H1 (cell line): ENCODE measurements at regions not wholly inside any gene's neighbourhood (a gene's known extent, or its start where the extent isn't known, plus 50 kb on each side); places are given as distances from the start of the nearest gene placed in this dataset.

ENCODE experiments used
- CTCF ChIA-PET: fragments of 300-600 bp; sonication (Branson Sonifier 250); formaldehyde crosslinking; loops from one replicate; lab custom pipeline; 2021; ENCODE audit not compliant: partially characterized antibody; lab: Charles Lee
- POLR2A ChIA-PET: fragments of 300-600 bp; sonication (Branson Sonifier 250); formaldehyde crosslinking; loops from one replicate; lab custom pipeline; 2021; ENCODE audit warnings: inconsistent platforms; ENCODE audit not compliant: partially characterized antibody; lab: Charles Lee
- DNase-seq, 2 experiments: peaks; one replicate each; pipeline versions ENCODE4 v3.0.0 to v3.0.0-alpha.2; 2010 to 2022; ENCODE audit warnings: low spot score in 2 of 2, low read depth in 1 of 2, mixed read lengths in 1 of 2
- FAIRE-seq: peaks from 2 replicates; lab custom pipeline; 2011; peaks lifted over from hg19 to GRCh38; lab: Jason Lieb, UNC
- H2AFZ ChIP-seq: 2 replicates; pipeline ENCODE4 v1.8.1; 2012; ENCODE audit warnings: low read length, inconsistent platforms
- H2AK5ac ChIP-seq: 2 replicates; pipeline ENCODE4 v1.6.1; 2013; ENCODE audit warnings: low read depth, low read length
- H2BK120ac ChIP-seq: replicated peaks from 2 replicates; pipeline ENCODE3; 2013; ENCODE audit warnings: low read depth, low read length, inconsistent platforms
- H2BK12ac ChIP-seq: 2 replicates; pipeline ENCODE4 v1.6.1; 2013; ENCODE audit warnings: low read depth, low read length
- H2BK15ac ChIP-seq: 2 replicates; pipeline ENCODE4 v1.6.1; 2013; ENCODE audit warnings: low read length
- H2BK20ac ChIP-seq: 2 replicates; pipeline ENCODE4 v1.6.1; 2013; ENCODE audit warnings: low read length
- H2BK5ac ChIP-seq: 2 replicates; pipeline ENCODE4 v1.6.1; 2013; ENCODE audit warnings: low read depth, low read length
- H3K14ac ChIP-seq: 2 replicates; pipeline ENCODE4 v1.6.1; 2013; ENCODE audit warnings: inconsistent platforms; ENCODE audit not compliant: insufficient read length
- H3K18ac ChIP-seq: 2 replicates; pipeline ENCODE4 v1.6.1; 2013; ENCODE audit warnings: low read length; ENCODE audit errors: extremely low read depth
- H3K23ac ChIP-seq: 2 replicates; pipeline ENCODE4 v1.6.1; 2013; ENCODE audit warnings: inconsistent platforms; ENCODE audit not compliant: insufficient read length
- H3K23me2 ChIP-seq: 2 replicates; pipeline ENCODE4 v1.6.1; 2013; ENCODE audit warnings: low read depth, low read length
- H3K27ac ChIP-seq: 2 replicates; pipeline ENCODE4 v1.6.1; 2011; ENCODE audit warnings: low read depth, low read length, inconsistent platforms
- H3K27me3 ChIP-seq, 4 experiments: replicated peaks in 1 of 4; 1 replicate in 1 of 4; 2 replicates in 3 of 4; pipeline versions ENCODE4 v1.6.1 to v1.8.1; 2011 to 2013; ENCODE audit warnings: low read length in 3 of 4, mild to moderate bottlenecking in 3 of 4, inconsistent platforms in 2 of 4, mixed read lengths in 2 of 4, moderate library complexity in 1 of 4; ENCODE audit not compliant: control insufficient read depth in 3 of 4, insufficient read depth in 3 of 4; ENCODE audit errors: extremely low read depth in 1 of 4
- H3K36me3 ChIP-seq, 4 experiments: 2 replicates each; pipeline versions ENCODE4 v1.6.1 to v1.8.1; 2011 to 2013; ENCODE audit warnings: mild to moderate bottlenecking in 4 of 4, low read length in 3 of 4, moderate library complexity in 2 of 4, control low read depth in 1 of 4, inconsistent platforms in 1 of 4; ENCODE audit not compliant: insufficient read depth in 4 of 4, control insufficient read depth in 2 of 4
- H3K4ac ChIP-seq: replicated peaks from 2 replicates; pipeline ENCODE3; 2013; ENCODE audit warnings: low read length, low read depth, mixed read lengths, inconsistent platforms; ENCODE audit not compliant: insufficient read length
- H3K4me1 ChIP-seq, 4 experiments: replicated peaks in 1 of 4; 1 replicate in 1 of 4; 2 replicates in 3 of 4; pipeline versions ENCODE4 v1.6.1 to v1.8.1; 2011 to 2013; ENCODE audit warnings: low read length in 3 of 4, inconsistent platforms in 2 of 4, mixed read lengths in 1 of 4; ENCODE audit not compliant: insufficient read depth in 4 of 4, control insufficient read depth in 3 of 4
- H3K4me2 ChIP-seq, 2 experiments: 2 replicates each; pipeline versions ENCODE4 v1.6.1 to v1.8.1; 2011 to 2013; ENCODE audit warnings: low read depth in 2 of 2, low read length in 2 of 2, control low read depth in 1 of 2, inconsistent platforms in 1 of 2, mild to moderate bottlenecking in 1 of 2; ENCODE audit not compliant: insufficient read depth in 1 of 2
- H3K4me3 ChIP-seq, 4 experiments: fragments of 200-600, 300-600 bp in 1 of 4; sonication (generic), shearing (Covaris generic), sonication (Bioruptor Twin) in 1 of 4; 2 replicates each; pipeline versions ENCODE4 v1.5.1 to v1.8.1; 2011 to 2016; ENCODE audit warnings: low read length in 4 of 4, low read depth in 3 of 4, control low read depth in 2 of 4, inconsistent platforms in 2 of 4, mild to moderate bottlenecking in 2 of 4, mixed read lengths in 1 of 4, moderate library complexity in 1 of 4; ENCODE audit not compliant: insufficient read depth in 2 of 4; ENCODE audit errors: extremely low read depth in 1 of 4
- H3K56ac ChIP-seq: replicated peaks from 2 replicates; pipeline ENCODE3; 2013; ENCODE audit warnings: low read depth, mild to moderate bottlenecking, mixed read lengths, low read length, inconsistent platforms; ENCODE audit not compliant: insufficient read length
- H3K79me1 ChIP-seq: 2 replicates; pipeline ENCODE4 v1.6.1; 2013; ENCODE audit warnings: low read depth, low read length, control low read depth
- H3K79me2 ChIP-seq, 2 experiments: 2 replicates each; pipeline versions ENCODE4 v1.6.1 to v1.8.1; 2012 to 2013; ENCODE audit warnings: low read length in 2 of 2, mild to moderate bottlenecking in 2 of 2, inconsistent platforms in 1 of 2; ENCODE audit not compliant: insufficient read depth in 2 of 2, control insufficient read depth in 1 of 2
- H3K9ac ChIP-seq, 4 experiments: replicated peaks in 1 of 4; 1 replicate in 1 of 4; 2 replicates in 3 of 4; pipeline versions ENCODE4 v1.6.1 to v1.8.1; 2011 to 2013; ENCODE audit warnings: low read depth in 3 of 4, low read length in 3 of 4, control low read depth in 2 of 4, mild to moderate bottlenecking in 2 of 4, moderate library complexity in 2 of 4, inconsistent platforms in 1 of 4; ENCODE audit errors: extremely low read depth in 1 of 4
- H3K9me3 ChIP-seq, 2 experiments: 2 replicates each; pipeline versions ENCODE4 v1.6.1 to v1.8.1; 2012 to 2013; ENCODE audit warnings: mild to moderate bottlenecking in 2 of 2, moderate library complexity in 2 of 2, control low read depth in 1 of 2, inconsistent platforms in 1 of 2, low read depth in 1 of 2, low read length in 1 of 2, mixed read lengths in 1 of 2; ENCODE audit not compliant: insufficient read depth in 2 of 2
- H4K20me1 ChIP-seq, 2 experiments: replicated peaks in 1 of 2; 2 replicates each; pipeline versions ENCODE3 to v1.8.1; 2011 to 2013; ENCODE audit warnings: inconsistent platforms in 2 of 2, low read length in 2 of 2, mild to moderate bottlenecking in 1 of 2; ENCODE audit not compliant: insufficient read depth in 2 of 2, control insufficient read depth in 1 of 2
- H4K5ac ChIP-seq: 2 replicates; pipeline ENCODE4 v1.6.1; 2013; ENCODE audit warnings: low read length, low read depth, mixed read lengths, inconsistent platforms; ENCODE audit not compliant: insufficient read length
- H4K8ac ChIP-seq: 2 replicates; pipeline ENCODE4 v1.8.0; 2013; ENCODE audit warnings: mild to moderate bottlenecking, moderate library complexity, low read length, inconsistent platforms; ENCODE audit not compliant: insufficient read depth; ENCODE audit errors: extremely low read depth
- H4K91ac ChIP-seq: replicated peaks from 2 replicates; pipeline ENCODE3; 2013; ENCODE audit warnings: low read length, mixed read lengths, inconsistent platforms; ENCODE audit not compliant: insufficient read length
- CBX8 ChIP-seq: fragments of 300-800, 300-1000 bp; sonication (generic); IDR thresholded peaks from 2 replicates; pipeline ENCODE4 v1.7.1; 2016; ENCODE audit warnings: low read depth, low read length, borderline replicate concordance
- EZH2 ChIP-seq: fragments of 200-600 bp; sonication (generic); IDR thresholded peaks from 2 replicates; pipeline ENCODE4 v1.7.1; 2012; ENCODE audit warnings: low read depth, mild to moderate bottlenecking, moderate library complexity, low read length, inconsistent platforms; ENCODE audit not compliant: severe bottlenecking
- RAD21 ChIP-seq, 2 experiments: IDR thresholded peaks in 1 of 2; conservative IDR thresholded peaks in 1 of 2; 2 replicates each; pipeline ENCODE4 v1.6.1; 2011; ENCODE audit warnings: low read depth in 2 of 2, low read length in 2 of 2, improper control_type of control experiment in 1 of 2, inconsistent platforms in 1 of 2, mild to moderate bottlenecking in 1 of 2, moderate library complexity in 1 of 2
- SAP30 ChIP-seq: fragments of 300-600 bp; sonication (generic); IDR thresholded peaks from 2 replicates; pipeline ENCODE4 v1.7.1; 2012; ENCODE audit warnings: low read length, moderate library complexity, mild to moderate bottlenecking, inconsistent platforms; ENCODE audit not compliant: insufficient read depth, insufficient replicate concordance
- SRF ChIP-seq: IDR thresholded peaks from 2 replicates; pipeline ENCODE4 v1.6.1; 2011; ENCODE audit warnings: mild to moderate bottlenecking, low read depth, low read length, moderate library complexity
- TEAD4 ChIP-seq: IDR thresholded peaks from 2 replicates; pipeline ENCODE4 v1.6.1; 2012; ENCODE audit warnings: low read depth, low read length, inconsistent platforms, mixed read lengths
- YY1 ChIP-seq: IDR thresholded peaks from 2 replicates; pipeline ENCODE4 v1.6.1; 2011; ENCODE audit warnings: low read depth, mild to moderate bottlenecking, low read length
- WGBS, 2 experiments: shearing (Covaris generic) in 1 of 2; methylation state at CpG; one replicate each; pipeline versions ENCODE4 v1.1.6 to v1.1.7; 2013 to 2015; ENCODE audit warnings: low lambda C conversion rate in 2 of 2, mixed read lengths in 2 of 2, inconsistent platforms in 1 of 2, low coverage in 1 of 2, missing lambda C conversion rate in 1 of 2; ENCODE audit not compliant: insufficient replicate concordance in 2 of 2, insufficient coverage in 1 of 2, insufficient read length in 1 of 2; ENCODE audit errors: extremely low coverage in 1 of 2, missing lambda C conversion rate in 1 of 2; 5-methylcytosine and 5-hydroxymethylcytosine counted together
- TF ChIP-seq, protein P1 (sequence below), 3 experiments: IDR thresholded peaks; 1 replicate in 2 of 3; 2 replicates in 1 of 3; pipeline versions ENCODE4 v1.5.1 to v1.6.1; 2011; ENCODE audit warnings: low read length in 3 of 3, mild to moderate bottlenecking in 3 of 3, inconsistent platforms in 2 of 3, low read depth in 1 of 3, moderate library complexity in 1 of 3; ENCODE audit not compliant: insufficient read depth in 1 of 3; ENCODE audit errors: control extremely low read depth in 1 of 3
- TF ChIP-seq, protein P2 (sequence below): IDR thresholded peaks from 2 replicates; pipeline ENCODE4 v1.6.1; 2011; ENCODE audit warnings: low read depth, mild to moderate bottlenecking, low read length; ENCODE audit not compliant: insufficient read depth

DNA sequence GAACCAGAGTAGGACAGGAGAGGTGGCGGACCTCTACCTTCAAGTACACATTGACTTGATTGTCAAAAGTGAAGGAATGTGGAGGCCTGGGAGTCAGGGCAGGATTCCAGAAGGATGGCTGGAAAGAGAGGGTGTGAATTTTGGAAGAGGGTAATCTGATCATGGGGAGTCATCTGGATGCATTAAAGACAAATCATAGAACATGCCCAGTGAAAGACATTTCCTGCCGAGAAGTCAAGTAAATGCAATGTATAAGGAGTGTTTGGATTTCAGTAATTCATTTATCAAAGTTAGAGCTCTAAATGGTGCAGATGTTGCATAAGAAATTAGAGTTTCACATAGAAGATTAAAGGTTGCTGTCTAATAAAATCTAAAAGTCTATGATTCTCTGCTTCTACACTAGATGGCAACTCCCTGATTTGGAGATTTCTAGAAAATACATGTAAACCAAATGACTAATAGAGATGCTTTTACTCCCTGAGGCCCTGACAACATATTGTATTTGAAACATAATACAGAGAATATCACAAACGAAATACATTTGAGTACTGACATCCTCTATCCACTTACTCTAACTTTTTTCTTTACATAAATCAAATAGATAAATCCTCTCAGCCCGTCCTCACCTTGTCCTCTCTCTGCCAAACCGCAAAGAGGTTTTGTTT lies 91.3 kb downstream of the KCNA5 start:
- no peak overlapping the region for H2BK120ac ChIP-seq
- no peak overlapping the region for H2BK20ac ChIP-seq
- no peak overlapping the region for H3K18ac ChIP-seq
- 86 to 100% methylated on average over 1 to 5 of the region's 5 CpGs for WGBS, 2 experiments
- no peak overlapping the region for H3K27ac ChIP-seq
- H2BK12ac ChIP-seq, result no peak overlapping the region
- ChIA-PET CTCF (no interaction called here), POLR2A (interaction anchor here (0.6 to 1.4 kb wide), 2 partner anchors 241 to 244 kb away, joined by 3 read pairs; no protein-coding TSS in a partner anchor)
- no peaks in the 10 kb centered on the region for H3K79me2 ChIP-seq
- H3K4me2 ChIP-seq, result no peak overlapping the region
- no peak overlapping the region for H2BK5ac ChIP-seq
- peaks cover 0 to 5% (median 2%) of the 10 kb centered on the region in 4 experiments; a peak in 2 of 7 replicates for H3K4me1 ChIP-seq
- no peak overlapping the region for H4K5ac ChIP-seq
- no peak overlapping the region for H3K14ac ChIP-seq
- H4K91ac ChIP-seq, result no peak overlapping the region
- H2AFZ ChIP-seq, result no peak overlapping the region
- H3K9ac ChIP-seq, result no peak overlapping the region
- H3K79me1 ChIP-seq, result no peaks in the 10 kb centered on the region
- no peaks in the 10 kb centered on the region; the same call in 1 of the 2 replicates for H3K23me2 ChIP-seq
- H3K4me3 ChIP-seq, result no peak overlapping the region
- no peak for FAIRE-seq
- H4K8ac ChIP-seq, result no peak overlapping the region
- H3K23ac ChIP-seq, result no peak overlapping the region
- H3K4ac ChIP-seq, result no peak overlapping the region
- no peaks in the 10 kb centered on the region for H4K20me1 ChIP-seq
- no peak for TF ChIP-seq SRF
- TF ChIP-seq TEAD4, result no peak
- no peak for TF ChIP-seq YY1
- TF ChIP-seq, protein P1, sequence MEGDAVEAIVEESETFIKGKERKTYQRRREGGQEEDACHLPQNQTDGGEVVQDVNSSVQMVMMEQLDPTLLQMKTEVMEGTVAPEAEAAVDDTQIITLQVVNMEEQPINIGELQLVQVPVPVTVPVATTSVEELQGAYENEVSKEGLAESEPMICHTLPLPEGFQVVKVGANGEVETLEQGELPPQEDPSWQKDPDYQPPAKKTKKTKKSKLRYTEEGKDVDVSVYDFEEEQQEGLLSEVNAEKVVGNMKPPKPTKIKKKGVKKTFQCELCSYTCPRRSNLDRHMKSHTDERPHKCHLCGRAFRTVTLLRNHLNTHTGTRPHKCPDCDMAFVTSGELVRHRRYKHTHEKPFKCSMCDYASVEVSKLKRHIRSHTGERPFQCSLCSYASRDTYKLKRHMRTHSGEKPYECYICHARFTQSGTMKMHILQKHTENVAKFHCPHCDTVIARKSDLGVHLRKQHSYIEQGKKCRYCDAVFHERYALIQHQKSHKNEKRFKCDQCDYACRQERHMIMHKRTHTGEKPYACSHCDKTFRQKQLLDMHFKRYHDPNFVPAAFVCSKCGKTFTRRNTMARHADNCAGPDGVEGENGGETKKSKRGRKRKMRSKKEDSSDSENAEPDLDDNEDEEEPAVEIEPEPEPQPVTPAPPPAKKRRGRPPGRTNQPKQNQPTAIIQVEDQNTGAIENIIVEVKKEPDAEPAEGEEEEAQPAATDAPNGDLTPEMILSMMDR (IDR thresholded peaks at IDR 0.05; ENCODE audit: control extremely low read depth in 1 of 3, insufficient read depth in 1 of 3, low read depth in 1 of 3, low read length in 3 of 3), result no peak
- no peak for TF ChIP-seq CBX8
- no peak for TF ChIP-seq RAD21 (IDR thresholded peaks at IDR 0.05 in 1 of 2, conservative IDR thresholded peaks at IDR 0.05 in 1 of 2; ENCODE audit: low read depth in 2 of 2, low read length in 2 of 2)
- TF ChIP-seq SAP30, result no peak
- TF ChIP-seq, protein P2, sequence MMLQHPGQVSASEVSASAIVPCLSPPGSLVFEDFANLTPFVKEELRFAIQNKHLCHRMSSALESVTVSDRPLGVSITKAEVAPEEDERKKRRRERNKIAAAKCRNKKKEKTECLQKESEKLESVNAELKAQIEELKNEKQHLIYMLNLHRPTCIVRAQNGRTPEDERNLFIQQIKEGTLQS, result no peak
- no peak for TF ChIP-seq EZH2
- TF ChIP-seq, all 59 proteins: peak for 0
- no peak for DNase-seq
- no peak overlapping the region for H2BK15ac ChIP-seq
- H3K36me3 ChIP-seq, result peaks cover 0 to 4% (median 0%) of the 10 kb centered on the region in 4 experiments; a peak in 1 of 8 replicates
- H3K9me3 ChIP-seq, result no peaks in the 10 kb centered on the region
- H3K27me3 ChIP-seq, result no peaks in the 10 kb centered on the region
- H2AK5ac ChIP-seq, result no peak overlapping the region
- H3K56ac ChIP-seq, result no peak overlapping the region
